Panc1 (cell line): ENCODE measurements at regions not wholly inside any gene's neighbourhood (a gene's known extent, or its start where the extent isn't known, plus 50 kb on each side); places are given as distances from the start of the nearest gene placed in this dataset.

Source experiments
- CTCF ChIP-seq: fragments of 450-650 bp; IDR thresholded peaks from 2 replicates; pipeline ENCODE4 v1.5.1; 2017; ENCODE audit warnings: mild to moderate bottlenecking
- POLR2AphosphoS5 ChIP-seq: IDR thresholded peaks from 2 replicates; pipeline ENCODE4 v1.6.1; 2012; ENCODE audit warnings: mild to moderate bottlenecking, low read depth, low read length, moderate library complexity
- REST ChIP-seq, 2 experiments: IDR thresholded peaks; 2 replicates each; pipeline ENCODE4 v1.6.1; 2011 to 2012; ENCODE audit warnings: low read depth in 2 of 2, control low read depth in 1 of 2, low read length in 1 of 2, mild to moderate bottlenecking in 1 of 2, moderate library complexity in 1 of 2; ENCODE audit not compliant: insufficient read depth in 1 of 2

- no peak for TF ChIP-seq POLR2AphosphoS5
- no peak for TF ChIP-seq CTCF
- no peak for TF ChIP-seq REST (IDR thresholded peaks at IDR 0.05; ENCODE audit: insufficient read depth in 1 of 2, low read depth in 2 of 2, low read length in 1 of 2)
These were observed 75.2 kb upstream of the TBX5 start for GRCh38 chr12:114481200-114481535.
